ENCODE measurements at regions not wholly inside any gene's neighbourhood (a gene's known extent, or its start where the extent isn't known, plus 50 kb on each side); places are given as distances from the start of the nearest gene placed in this dataset.

- TF ChIP-seq CTCF (IDR thresholded peaks at IDR 0.05): no peak
- TF ChIP-seq POLR2A (IDR thresholded peaks at IDR 0.05): no peak
Measured at GRCh38 chr6:169058634-169059033, 195.0 kb downstream of the THBS2 start.
